ENCODE measurements at regions not wholly inside any gene's neighbourhood (a gene's known extent, or its start where the extent isn't known, plus 50 kb on each side); places are given as distances from the start of the nearest gene placed in this dataset.

- TF ChIP-seq EP300 (IDR thresholded peaks at IDR 0.05; ENCODE audit: borderline replicate concordance in 1 of 2, low read depth in 2 of 2, low read length in 2 of 2) = no peak
- TF ChIP-seq HDAC6 (IDR thresholded peaks at IDR 0.05; ENCODE audit: low read depth, low read length) = no peak
- no peak for TF ChIP-seq CTCF (IDR thresholded peaks at IDR 0.05; ENCODE audit: control extremely low read depth in 1 of 3, insufficient read depth in 1 of 3, low read depth in 1 of 3, low read length in 3 of 3)
Observed at GRCh38 chr10:25678666-25679065, 255.4 kb upstream of the MYO3A start.
